Hepatocyte (in vitro differentiated cells): ENCODE measurements at regions not wholly inside any gene's neighbourhood (a gene's known extent, or its start where the extent isn't known, plus 50 kb on each side); places are given as distances from the start of the nearest gene placed in this dataset.

Source experiments
- DNase-seq: peaks from one replicate; pipeline ENCODE4 v3.0.0-alpha.2; 2016; ENCODE audit warnings: low spot score
- H2AFZ ChIP-seq: fragments of 200-600 bp; sonication (generic); 2 replicates; pipeline ENCODE4 v1.6.0; 2016; ENCODE audit warnings: antibody characterized with exemption, mild to moderate bottlenecking
- H3K27ac ChIP-seq: fragments of 200-600 bp; sonication (generic); 2 replicates; pipeline ENCODE4 v1.5.1; 2016; ENCODE audit warnings: mild to moderate bottlenecking
- H3K27me3 ChIP-seq: fragments of 200-600 bp; sonication (generic); 2 replicates; pipeline ENCODE4 v1.6.1; 2016
- H3K36me3 ChIP-seq: fragments of 200-600 bp; sonication (generic); replicated peaks from 2 replicates; pipeline ENCODE4 v1.5.1; 2016; ENCODE audit warnings: low read depth; ENCODE audit not compliant: insufficient read depth
- H3K4me1 ChIP-seq: fragments of 200-600 bp; sonication (generic); 2 replicates; pipeline ENCODE4 v1.5.1; 2016; ENCODE audit warnings: mild to moderate bottlenecking, moderate library complexity; ENCODE audit not compliant: insufficient read depth
- H3K4me2 ChIP-seq: fragments of 200-600 bp; sonication (generic); 2 replicates; pipeline ENCODE4 v1.6.0; 2016
- H3K4me3 ChIP-seq: fragments of 200-600 bp; sonication (generic); 2 replicates; pipeline ENCODE4 v1.5.1; 2016; ENCODE audit warnings: mild to moderate bottlenecking
- H3K79me2 ChIP-seq: fragments of 200-600 bp; sonication (generic); 2 replicates; pipeline ENCODE4 v1.6.0; 2017; ENCODE audit warnings: mild to moderate bottlenecking
- H3K9me2 ChIP-seq: fragments of 200-600 bp; sonication (generic); replicated peaks from 2 replicates; pipeline ENCODE4 v1.6.0; 2017; ENCODE audit warnings: mild to moderate bottlenecking; ENCODE audit not compliant: insufficient read depth
- H3K9me3 ChIP-seq: fragments of 200-600 bp; sonication (generic); 2 replicates; pipeline ENCODE4 v1.5.1; 2016; ENCODE audit warnings: low read depth, mild to moderate bottlenecking
- H4K20me1 ChIP-seq: fragments of 200-600 bp; sonication (generic); 2 replicates; pipeline ENCODE4 v1.6.0; 2016; ENCODE audit warnings: mild to moderate bottlenecking; ENCODE audit not compliant: insufficient read depth, poor library complexity, severe bottlenecking
- CTCF ChIP-seq: fragments of 200-600 bp; sonication (generic); IDR thresholded peaks from 2 replicates; pipeline ENCODE4 v1.5.1; 2016; ENCODE audit warnings: antibody characterized with exemption, mild to moderate bottlenecking; ENCODE audit not compliant: poor library complexity
- EZH2 ChIP-seq: fragments of 200-600 bp; sonication (generic); IDR thresholded peaks from 2 replicates; pipeline ENCODE4 v1.6.1; 2016; ENCODE audit warnings: antibody characterized with exemption, mild to moderate bottlenecking, borderline replicate concordance
- EZH2phosphoT487 ChIP-seq: fragments of 200-600 bp; sonication (generic); IDR thresholded peaks from one replicate; pipeline ENCODE4 v1.6.1; 2018; ENCODE audit warnings: antibody characterized with exemption, mild to moderate bottlenecking, low read depth, moderate library complexity; ENCODE audit not compliant: unreplicated experiment, severe bottlenecking
- WGBS: methylation state at CpG from one replicate; pipeline ENCODE4 v1.1.6; 2016; ENCODE audit warnings: low lambda C conversion rate; ENCODE audit errors: missing lambda C conversion rate; 5-methylcytosine and 5-hydroxymethylcytosine counted together

GRCh38 chr5:21694567-21694966 is 1158.6 kb downstream of the CDH12 start:
- Histone ChIP-seq H3K27ac (no peak overlapping the region), H3K36me3 (no peaks in the 10 kb centered on the region), H3K27me3 (no peaks in the 10 kb centered on the region), H3K9me3 (no peaks in the 10 kb centered on the region), H3K9me2 (no peaks in the 10 kb centered on the region), H3K4me2 (no peak overlapping the region), H3K4me1 (peaks cover 4% of the 10 kb centered on the region), H3K79me2 (no peaks in the 10 kb centered on the region), H3K4me3 (no peak overlapping the region), H2AFZ (no peak overlapping the region), H4K20me1 (no peaks in the 10 kb centered on the region)
- no peak for TF ChIP-seq CTCF
- TF ChIP-seq EZH2 = no peak
- no peak for TF ChIP-seq EZH2phosphoT487
- no peak for DNase-seq
- 54% methylated on average over 2 of the region's 2 CpGs for WGBS

- Histone ChIP-seq H3K4me3 (no peak overlapping the region), H2AFZ (no peak overlapping the region), H3K27ac (no peak overlapping the region), H4K20me1 (no peaks in the 10 kb centered on the region), H3K9me3 (no peaks in the 10 kb centered on the region), H3K4me2 (no peak overlapping the region), H3K79me2 (no peaks in the 10 kb centered on the region), H3K4me1 (peaks cover 4% of the 10 kb centered on the region), H3K36me3 (no peaks in the 10 kb centered on the region), H3K27me3 (no peaks in the 10 kb centered on the region), H3K9me2 (no peaks in the 10 kb centered on the region)
- no peak for DNase-seq
- TF ChIP-seq EZH2 = no peak
- no peak for TF ChIP-seq CTCF
- TF ChIP-seq EZH2phosphoT487 = no peak
These were observed 1159.6 kb downstream of the CDH12 start for GRCh38 chr5:21693591-21693990.

- no peak for TF ChIP-seq EZH2phosphoT487
- no peak for TF ChIP-seq CTCF
- H3K4me3 ChIP-seq = no peak overlapping the region
- 60% methylated on average over 3 of the region's 3 CpGs for WGBS
These were observed 1163.6 kb downstream of the CDH12 start for GRCh38 chr5:21689587-21689986.

GRCh38 chr5:21688655-21689054 is 1164.5 kb downstream of the CDH12 start:
- no peaks in the 10 kb centered on the region for H4K20me1 ChIP-seq
- no peaks in the 10 kb centered on the region for H3K79me2 ChIP-seq
- H3K9me2 ChIP-seq = no peaks in the 10 kb centered on the region
- no peaks in the 10 kb centered on the region for H3K9me3 ChIP-seq
- H3K4me3 ChIP-seq = no peak overlapping the region
- TF ChIP-seq CTCF = no peak
- no peak for TF ChIP-seq EZH2phosphoT487
- no peak for TF ChIP-seq EZH2
- no peak overlapping the region for H3K4me2 ChIP-seq
- H3K4me1 ChIP-seq = peaks cover 1% of the 10 kb centered on the region
- no peak overlapping the region for H2AFZ ChIP-seq
- no peak for DNase-seq
- 71% methylated on average over 1 of the region's 1 CpG for WGBS
- H3K27ac ChIP-seq = no peak overlapping the region
- H3K27me3 ChIP-seq = no peaks in the 10 kb centered on the region
- H3K36me3 ChIP-seq = no peaks in the 10 kb centered on the region

More at GRCh38 chr5:21689587-21689986, 1163.6 kb downstream of the CDH12 start:
- Histone ChIP-seq H3K4me1 (peaks cover 4% of the 10 kb centered on the region), H3K4me2 (no peak overlapping the region), H3K27ac (no peak overlapping the region), H3K27me3 (no peaks in the 10 kb centered on the region), H3K36me3 (no peaks in the 10 kb centered on the region), H3K79me2 (no peaks in the 10 kb centered on the region), H4K20me1 (no peaks in the 10 kb centered on the region), H2AFZ (no peak overlapping the region), H3K9me2 (no peaks in the 10 kb centered on the region), H3K9me3 (no peaks in the 10 kb centered on the region)
- no peak for DNase-seq
